HG03060 (cell line): ENCODE measurements at regions not wholly inside any gene's neighbourhood (a gene's known extent, or its start where the extent isn't known, plus 50 kb on each side); places are given as distances from the start of the nearest gene placed in this dataset.
"Not testable (repeated sequence)": the region's sequence is repeated elsewhere in the genome, so short reads cannot be mapped to it uniquely, and the experiment has no call there.

ENCODE experiments used
- ATAC-seq: cut with Tn5 transposase; IDR thresholded peaks from one replicate; pipeline ENCODE4 v1.9.1; 2021; ENCODE audit warnings: low read depth, moderate number of reproducible peaks; ENCODE audit not compliant: unreplicated experiment

GRCh38 chr4:11842620-11843263 lies 414.0 kb upstream of the HS3ST1 start:
- no peak for ATAC-seq

DNA sequence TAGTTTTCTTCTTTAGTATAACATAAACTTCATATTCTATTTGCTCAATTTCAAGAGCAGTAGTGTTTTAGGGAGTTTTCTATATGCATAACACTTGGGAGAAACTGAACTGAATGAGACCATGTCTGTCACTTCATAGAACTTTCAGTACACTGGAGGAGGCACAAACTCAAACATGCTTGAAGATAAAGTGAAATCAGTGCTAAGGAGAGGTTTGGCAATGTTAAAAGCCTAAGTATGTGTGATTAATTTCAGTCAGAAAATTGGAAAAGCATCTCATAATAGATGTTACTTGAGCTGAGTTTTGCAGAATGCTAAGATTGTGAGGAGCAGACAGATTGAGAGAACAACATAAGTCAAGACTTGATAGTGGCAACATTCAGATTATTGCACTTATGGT lies 411.2 kb upstream of the HS3ST1 start:
- ATAC-seq, result no peak

- no peak for ATAC-seq
These were observed 403.0 kb upstream of the HS3ST1 start for GRCh38 chr4:11831739-11832138.

DNA sequence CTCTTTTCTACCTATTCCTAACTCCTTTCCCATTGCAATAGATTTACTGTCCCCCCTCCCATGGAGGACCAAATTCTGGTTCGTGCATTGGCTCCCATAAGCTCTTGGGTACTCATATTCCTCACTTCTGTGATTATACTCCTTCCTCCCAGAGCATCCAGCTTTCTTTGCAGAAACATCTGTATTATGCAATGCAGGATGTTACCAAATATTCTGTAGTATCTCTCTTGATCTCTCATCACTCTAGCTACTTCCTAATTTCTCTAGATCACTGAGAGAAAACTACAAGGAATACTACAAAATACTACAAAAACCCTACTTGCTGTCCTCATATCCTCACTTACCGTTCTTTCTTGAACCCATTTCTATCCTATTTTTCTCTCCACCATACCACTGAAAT lies 395.9 kb upstream of the HS3ST1 start:
- ATAC-seq, result no peak

DNA sequence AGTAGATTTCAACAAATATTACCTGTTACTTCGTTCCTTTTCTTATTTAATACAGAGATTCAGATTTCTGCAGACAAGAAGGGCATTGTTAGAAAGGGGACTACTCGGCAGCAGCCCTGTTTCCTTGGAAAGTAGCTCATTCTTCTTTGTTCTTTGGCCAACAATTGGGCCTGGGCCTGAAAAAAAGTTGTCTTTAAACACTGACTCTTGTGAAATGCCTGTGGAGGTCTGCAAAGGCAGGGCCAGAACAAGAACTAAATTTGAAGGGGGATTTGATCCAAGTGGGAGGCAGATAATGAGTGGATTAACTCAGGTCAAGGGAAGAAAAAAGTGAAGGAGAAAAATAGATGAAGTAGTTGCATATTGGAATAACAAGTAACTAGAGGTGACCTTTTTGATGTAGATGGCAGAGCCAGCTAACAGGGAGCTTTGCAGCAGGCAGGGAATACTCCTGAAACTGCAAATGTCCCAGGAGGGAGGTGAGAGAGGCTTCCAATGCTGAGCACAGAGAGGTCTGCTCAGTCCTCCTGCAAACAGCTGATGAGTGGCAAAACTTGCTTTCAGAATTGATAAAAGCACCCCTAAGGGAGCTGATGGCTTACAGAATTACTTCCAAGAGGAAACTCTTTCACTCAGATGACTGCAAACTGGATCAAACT lies 393.2 kb upstream of the HS3ST1 start:
- ATAC-seq, result no peak

GRCh38 chr4:11817088-11817487 lies 388.4 kb upstream of the HS3ST1 start:
- ATAC-seq, result no peak

DNA sequence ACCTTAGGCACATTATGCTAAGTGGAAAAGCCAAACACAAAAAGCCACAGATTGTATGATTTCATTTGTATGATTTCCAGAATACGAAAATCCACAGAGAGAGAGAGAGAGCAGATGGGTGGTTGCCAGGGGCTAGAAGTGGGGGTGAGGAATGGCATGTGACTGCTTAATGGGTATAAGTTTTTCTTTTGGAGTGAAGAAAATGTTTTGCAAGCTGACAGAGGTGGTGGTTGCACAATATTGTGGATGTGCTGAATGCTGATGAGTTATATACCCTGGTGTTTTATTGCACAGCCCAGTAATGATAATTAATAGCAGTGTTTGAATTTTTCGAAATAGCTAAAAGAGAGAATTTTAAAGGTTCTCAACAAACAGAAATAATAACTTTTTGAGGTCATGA lies 386.1 kb upstream of the HS3ST1 start:
- no peak for ATAC-seq

GRCh38 chr4:11813951-11814446 lies 385.3 kb upstream of the HS3ST1 start:
- no peak for ATAC-seq

DNA sequence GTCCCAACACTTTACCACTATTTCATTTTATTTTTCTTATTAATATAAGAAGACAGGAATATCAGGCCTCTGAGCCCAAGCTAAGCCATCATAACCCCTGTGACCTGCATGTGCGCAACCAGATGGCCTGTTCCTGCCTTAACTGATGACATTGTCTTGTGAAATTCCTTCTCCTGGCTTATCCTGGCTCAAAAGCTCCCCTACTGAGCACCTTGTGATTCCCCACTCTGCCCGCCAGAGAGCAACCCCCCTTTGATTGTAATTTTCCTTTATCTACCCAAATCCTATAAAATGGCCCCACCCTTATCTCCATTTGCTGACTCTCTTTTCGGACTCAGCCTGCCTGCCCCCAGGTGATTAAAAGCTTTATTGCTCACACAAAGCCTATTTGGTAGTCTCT lies 382.8 kb upstream of the HS3ST1 start:
- not testable (repeated sequence) for ATAC-seq

GRCh38 chr4:11805842-11806241 lies 377.1 kb upstream of the HS3ST1 start:
- no peak for ATAC-seq

GRCh38 chr4:11801466-11802446 lies 373.1 kb upstream of the HS3ST1 start:
- peak; percentile 86 for ATAC-seq

GRCh38 chr4:11799196-11799595 lies 370.5 kb upstream of the HS3ST1 start:
- ATAC-seq, result no peak

GRCh38 chr4:11791797-11792196 lies 363.1 kb upstream of the HS3ST1 start:
- ATAC-seq, result no peak

DNA sequence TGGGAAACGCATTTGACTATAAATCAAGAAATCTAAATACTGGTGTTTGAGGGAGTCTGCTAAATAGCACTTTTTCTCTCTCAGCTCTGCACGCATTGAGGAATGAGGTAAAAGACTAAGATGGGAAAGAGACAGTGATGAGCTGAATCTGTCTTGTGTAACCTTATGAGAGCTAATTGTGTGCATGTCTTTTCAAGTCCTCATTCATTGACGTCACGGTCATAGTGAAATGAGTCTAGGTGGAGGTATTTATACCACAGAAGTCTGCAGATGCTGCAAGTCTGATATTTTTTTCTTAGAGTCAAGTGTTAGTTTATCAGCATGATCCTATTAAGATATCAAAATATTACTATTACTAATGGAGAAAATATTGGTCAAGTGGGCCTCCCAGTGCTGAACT lies 361.5 kb upstream of the HS3ST1 start:
- no peak for ATAC-seq

GRCh38 chr4:11783588-11783987 lies 354.9 kb upstream of the HS3ST1 start:
- ATAC-seq, result no peak

DNA sequence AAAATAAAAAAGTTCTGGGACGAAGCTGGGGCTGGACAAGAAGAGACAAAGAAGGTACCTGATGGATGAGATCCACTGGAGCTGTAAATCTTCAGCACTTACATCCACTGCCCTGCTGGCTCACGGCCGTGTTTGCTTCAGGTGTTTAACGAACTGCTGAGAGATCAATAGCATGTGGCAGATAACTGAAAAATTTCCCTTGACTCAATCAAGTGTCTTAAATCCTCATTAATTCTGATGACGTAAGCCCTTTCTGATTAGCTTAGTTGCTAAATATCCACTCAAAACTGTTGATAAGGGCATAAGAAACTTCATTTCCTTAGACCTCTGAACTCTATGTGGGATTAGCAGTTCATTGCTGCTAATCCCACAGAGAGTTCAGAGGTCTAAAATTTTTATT lies 354.2 kb upstream of the HS3ST1 start:
- no peak for ATAC-seq

- no peak for ATAC-seq
These were observed 348.8 kb upstream of the HS3ST1 start for GRCh38 chr4:11777447-11777846.

- ATAC-seq, result no peak
These were observed 345.7 kb upstream of the HS3ST1 start for GRCh38 chr4:11774346-11774745.

DNA sequence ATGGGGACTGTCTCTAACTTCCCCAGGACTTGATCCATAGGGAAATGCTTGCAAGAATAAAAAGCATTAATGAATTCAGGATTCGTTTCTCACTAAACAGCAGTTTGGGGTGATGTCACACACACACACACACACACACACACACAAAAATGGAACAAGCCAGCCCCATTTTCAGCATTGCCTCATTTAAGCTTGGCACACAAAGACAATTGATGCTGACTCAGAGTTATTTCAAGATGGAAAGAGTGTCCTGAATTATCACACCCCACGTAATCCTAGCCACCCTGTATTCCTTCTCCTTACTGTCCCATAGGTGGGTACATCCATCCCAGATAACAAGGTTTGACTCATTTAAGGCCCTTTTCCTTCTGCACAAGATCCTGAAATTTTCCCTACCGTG lies 345.1 kb upstream of the HS3ST1 start:
- ATAC-seq, result no peak

- ATAC-seq, result no peak
These were observed 340.7 kb upstream of the HS3ST1 start for GRCh38 chr4:11769434-11769833.
